Limb (tissue), 2 donors: ENCODE measurements at regions not wholly inside any gene's neighbourhood (a gene's known extent, or its start where the extent isn't known, plus 50 kb on each side); places are given as distances from the start of the nearest gene placed in this dataset.
"Not testable (repeated sequence)": the region's sequence is repeated elsewhere in the genome, so short reads cannot be mapped to it uniquely, and the experiment has no call there.

Experiments
- DNase-seq, 2 donors: peaks; one replicate each; pipeline ENCODE4 v3.0.0-alpha.2; 2016; ENCODE audit errors: extremely low spot score in 2 of 2

DNA sequence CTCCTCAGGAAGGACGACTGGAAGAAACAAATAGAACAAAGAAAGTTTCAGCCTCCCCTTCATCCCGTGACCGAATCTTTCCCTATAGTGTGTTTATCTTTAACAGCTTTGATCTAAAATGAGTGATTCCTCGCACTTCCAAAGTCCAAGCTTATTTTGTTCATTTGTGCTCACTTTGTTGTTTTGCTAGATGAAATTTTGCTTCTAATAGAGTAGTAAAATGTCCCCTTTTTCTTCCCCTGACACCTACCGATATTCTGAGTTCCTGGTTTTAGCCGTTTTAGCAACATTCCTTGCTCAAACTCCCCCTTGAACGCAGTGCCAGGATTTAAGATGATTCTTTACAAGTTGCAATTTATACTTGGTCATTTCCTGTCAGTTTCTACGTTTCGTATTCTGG is 204.2 kb downstream of the FGF9 start:
- DNase-seq: no peak

DNA sequence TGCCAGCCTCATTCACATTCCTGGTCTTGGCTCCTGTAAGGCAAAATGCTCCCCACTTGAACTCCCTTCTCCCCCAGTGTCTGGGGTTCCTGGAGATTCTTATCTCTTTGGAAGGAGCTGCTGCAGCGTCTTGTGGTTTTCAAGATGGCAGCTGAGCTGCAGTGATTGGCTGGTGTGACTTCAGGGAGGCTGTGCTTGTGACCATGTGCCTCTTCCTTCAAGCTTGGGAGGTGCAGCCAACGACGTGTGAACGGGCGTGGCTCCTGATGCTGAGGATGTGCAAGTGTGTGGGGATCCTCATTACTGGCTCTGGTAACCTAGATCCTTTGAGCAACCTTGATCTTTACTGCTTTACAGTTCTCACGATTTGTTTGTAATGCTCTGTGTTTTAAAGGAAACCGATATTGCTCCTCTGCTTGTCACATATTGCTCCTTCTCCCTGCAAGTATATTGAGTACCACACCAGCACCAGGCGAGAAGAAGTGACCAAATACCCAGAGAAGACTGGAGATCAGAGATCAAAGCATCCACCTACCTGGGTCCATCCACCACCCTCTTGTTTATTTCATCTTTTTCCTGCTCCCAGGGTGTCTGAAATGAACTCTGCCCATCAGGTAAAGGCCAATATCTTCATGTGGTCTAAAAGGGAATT is 208.5 kb downstream of the FGF9 start:
- no peak for DNase-seq

DNA sequence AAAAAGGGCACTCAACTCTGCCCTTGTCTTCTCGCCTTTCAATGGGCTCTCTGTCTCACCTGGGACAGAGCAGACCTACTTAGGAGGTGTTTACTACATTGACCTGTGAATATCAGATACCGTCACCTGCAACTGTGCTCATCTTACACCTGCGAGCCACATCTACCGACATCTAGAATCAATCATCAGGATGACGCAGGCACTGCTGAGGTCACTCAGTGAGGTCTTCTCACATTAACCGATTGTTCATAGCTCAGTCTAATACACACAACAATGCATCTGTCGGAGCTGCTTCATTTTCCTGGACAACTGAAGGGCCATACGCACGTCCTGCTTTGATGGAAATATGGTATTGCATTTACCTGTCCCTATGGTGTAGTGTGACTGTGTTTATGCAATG is 211.9 kb downstream of the FGF9 start:
- no peak for DNase-seq

DNA sequence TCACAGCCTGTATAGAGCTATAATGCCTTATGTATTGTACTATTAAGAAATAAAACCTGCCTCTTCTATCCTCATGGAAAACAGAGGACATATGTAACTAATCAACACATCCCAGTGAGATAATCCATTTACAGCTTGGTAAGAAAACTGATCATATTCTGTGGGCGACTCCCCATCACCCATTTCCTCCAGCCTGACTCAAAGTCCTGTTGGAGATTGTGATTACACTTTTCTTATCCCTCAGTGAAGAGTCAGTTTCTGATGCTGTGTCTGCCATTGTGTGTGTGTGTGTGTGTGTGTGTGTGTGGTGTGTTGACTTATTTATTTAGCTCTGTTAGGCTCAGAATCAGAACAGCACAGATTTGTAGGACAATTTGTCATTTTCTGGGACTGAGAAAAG is 212.8 kb downstream of the FGF9 start:
- no peak for DNase-seq

DNA sequence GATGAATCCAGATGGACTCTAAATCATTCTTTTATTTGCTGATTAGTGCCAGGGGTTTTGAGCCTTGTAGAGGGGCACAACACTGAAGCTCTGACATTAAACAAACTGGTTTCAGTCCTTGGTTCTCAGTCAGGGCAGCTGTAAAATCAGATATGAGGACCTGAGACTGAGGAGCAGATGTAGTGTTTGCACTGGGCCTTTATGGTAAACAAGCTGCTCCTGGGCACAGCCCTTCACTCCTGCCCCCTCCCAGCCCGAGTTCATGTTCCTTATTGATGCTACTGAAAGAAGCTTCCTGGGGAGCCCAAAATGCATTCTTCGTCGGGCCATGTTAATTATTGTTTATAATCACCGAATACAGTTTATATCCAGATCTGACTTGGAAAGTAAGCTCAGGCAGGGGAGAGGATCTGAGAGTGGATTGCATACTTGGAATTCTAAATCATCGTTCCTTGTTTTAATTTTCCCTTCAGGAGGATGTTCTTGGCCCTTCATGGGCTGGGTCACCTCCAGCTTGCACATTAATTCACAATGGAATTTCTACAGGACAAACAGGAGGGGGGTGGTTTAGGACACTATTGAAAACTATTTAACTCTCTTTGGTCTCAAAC is 213.5 kb downstream of the FGF9 start:
- no peak for DNase-seq

DNA sequence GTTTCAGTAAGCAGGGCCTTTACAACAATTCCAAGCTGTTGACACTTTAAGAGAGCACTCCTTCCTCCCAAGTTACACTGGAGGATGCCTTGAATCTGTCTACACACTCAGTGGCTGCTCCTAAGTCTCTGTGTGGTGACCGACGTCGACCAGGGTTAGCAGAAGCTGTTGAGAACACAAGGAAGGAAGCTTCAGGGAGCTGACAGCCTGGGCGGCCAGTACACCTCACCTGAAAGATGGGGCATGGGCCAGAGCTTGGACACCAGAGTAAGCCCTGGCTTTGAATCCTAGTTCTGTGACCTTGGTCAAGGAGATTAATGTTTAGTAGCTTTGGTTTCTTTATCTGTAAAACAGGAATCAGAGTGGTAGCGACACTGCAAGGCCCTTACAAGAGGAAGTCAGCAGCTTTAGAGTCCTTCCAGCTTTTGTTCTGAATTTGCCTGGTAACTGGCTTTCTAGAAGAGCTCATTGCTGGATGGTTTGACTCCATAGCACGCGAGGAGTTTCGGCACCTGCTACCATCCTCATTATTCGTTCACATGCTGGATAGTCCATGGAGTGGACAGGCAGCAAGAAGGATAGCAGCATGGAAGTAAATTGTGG is 214.2 kb downstream of the FGF9 start:
- no peak for DNase-seq

DNA sequence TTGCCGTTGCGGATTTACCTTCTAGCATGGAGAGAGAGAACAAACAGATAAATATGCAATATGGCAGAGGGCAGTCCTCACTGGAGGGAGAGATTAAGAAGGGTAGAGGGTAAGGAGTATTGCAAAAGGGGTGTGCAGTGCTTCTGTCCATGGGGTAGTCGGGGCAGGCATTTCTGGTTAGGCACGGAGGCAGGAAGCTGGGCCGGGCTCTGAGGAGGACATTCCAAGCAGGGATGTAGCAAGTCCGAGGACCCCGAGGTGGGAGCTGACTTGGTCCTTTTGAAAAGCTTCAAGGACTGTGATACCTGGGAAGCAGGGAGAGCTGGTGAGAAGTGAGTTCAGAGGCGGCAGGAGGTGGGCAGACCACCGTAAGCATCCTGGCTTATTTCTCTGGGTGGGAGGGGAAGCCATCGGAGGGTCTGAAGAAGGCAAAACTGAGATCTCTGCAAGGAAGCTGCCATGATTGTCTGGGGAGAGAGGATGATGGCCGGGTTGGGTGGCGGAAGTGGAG is 214.9 kb downstream of the FGF9 start:
- DNase-seq: no peak

DNA sequence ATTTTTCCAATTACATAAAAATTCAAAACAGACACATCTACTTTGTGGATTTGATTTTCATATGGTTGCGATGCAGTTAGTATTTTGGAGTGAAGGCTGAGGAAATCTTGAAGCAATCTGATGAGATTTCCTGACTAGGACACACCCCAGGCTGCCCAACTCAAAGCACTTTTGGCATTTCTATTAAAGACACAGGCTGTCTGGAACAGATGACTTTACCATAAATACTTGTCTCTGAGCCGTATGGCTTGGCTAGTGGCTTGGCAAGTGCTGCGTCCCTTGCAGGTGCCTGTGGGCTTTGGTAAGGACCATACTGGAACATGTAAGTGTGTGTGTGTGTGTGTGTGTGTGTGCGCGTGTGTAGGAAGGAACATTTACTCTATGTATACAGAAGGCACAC is 218.8 kb downstream of the FGF9 start:
- no peak for DNase-seq

DNA sequence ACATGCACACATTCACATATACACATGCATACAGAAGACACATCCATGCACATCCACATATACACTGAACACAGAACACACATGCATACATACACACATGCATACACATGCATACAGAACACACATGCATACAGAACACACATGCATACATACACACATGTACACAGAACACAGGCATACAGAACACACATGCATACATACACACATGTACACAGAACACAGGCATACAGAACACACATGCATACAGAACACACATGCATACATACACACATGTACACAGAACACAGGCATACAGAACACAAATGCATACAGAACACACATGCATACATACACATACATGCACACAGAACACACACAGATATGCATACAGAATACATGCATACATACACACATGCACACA is 219.3 kb downstream of the FGF9 start:
- not testable (repeated sequence) for DNase-seq

DNA sequence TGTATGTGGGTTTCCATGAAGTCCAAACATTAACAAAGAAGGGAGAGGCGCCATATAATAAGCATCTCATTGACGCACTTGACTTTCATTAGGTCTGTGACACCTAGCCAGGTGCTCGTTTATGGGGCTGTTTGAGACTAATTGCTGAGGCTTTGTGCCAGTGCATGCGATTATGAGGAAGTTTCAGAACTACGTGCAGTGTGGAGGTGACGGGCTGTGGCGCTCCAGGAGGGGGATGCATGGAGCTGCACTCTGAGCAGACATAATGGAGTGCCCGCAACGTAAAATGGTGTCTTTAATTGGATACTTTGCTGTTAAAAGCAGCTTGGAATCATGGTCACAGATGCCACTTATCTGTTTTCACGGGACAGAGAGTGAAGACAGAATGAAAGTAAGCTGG is 223.2 kb downstream of the FGF9 start:
- DNase-seq: no peak

DNA sequence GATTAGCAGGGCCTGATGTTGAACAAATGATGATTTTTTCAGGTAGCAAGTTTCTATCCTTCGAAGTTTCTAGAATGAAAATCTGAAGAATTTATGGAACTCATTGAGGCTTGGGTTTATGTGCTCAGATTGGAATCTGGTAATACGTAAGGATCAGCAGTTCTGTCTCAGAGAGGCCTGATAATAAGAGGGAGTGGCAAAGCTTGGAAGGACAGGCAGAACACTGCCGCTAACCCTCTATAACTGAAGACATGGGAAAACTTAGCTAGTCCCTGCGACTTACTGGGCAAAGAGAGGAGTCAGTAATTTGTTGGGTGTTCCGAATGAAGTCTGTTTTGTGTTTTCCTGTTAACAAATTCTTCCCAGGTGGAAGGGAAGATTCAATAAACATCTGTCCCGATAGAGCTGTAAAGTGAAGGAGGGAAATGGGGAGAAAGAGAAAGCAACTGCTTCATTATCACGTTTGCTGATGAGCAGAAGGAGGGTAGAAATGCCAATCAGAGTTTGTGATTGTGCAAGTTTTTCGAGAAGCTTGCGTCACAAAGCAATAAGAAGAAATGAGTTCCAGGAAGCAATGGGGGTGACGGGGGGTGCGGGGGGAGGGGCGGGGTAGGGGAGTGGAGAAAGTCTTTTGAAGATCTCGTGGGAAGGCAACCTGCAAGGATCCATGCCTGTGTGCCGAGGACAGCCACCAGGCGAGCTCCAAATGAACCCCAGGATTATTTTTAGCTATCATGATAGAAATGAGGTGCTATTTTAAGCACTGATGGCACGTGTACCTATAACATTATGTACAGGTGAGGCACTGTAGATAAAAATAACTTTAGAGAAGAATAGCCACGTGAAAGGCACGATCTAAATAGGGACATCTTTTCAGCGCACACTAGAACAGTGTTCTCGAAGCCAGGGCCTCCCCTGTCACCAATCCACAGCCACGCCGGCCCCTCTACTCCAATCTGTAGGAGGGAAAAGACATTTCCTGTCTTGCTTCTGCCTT is 224.1 kb downstream of the FGF9 start:
- no peak for DNase-seq

DNA sequence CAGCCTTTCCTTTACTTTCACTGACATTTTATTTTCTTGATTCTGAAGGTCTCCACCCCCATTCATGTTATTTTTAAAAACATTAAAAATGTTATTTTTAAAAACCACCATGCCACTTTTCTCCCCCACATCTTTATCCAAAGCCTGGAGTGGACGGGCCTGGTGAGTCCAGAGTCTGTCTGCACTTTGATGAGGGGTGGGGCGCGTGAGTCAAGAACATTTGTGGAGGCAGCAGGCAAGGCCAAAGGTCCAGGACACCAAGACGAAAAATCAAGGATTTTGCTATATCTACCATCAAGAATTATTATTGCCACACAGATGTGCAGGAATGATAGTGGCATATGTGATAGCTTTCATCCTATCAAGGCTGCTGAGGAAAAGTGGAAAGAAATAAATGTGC is 224.9 kb downstream of the FGF9 start:
- no peak for DNase-seq

DNA sequence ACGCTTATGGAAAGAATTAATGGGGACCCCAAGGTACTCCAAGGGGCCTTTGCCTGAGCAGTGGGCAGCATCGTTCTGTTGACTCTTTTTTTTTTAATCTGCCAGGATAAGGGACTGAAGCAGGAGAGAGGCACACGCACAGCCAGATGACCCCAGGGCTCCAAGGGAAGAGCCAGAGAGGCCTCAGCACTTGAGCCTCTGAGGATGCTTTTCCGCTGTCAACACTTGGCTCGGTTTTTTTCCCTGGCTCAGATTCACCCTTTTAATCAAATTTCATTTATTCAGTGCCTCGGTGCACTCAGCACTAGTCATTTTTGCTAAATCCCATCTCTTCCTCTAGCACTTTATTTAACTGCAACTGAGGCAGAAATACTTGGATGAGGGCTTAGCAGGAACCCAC is 226.3 kb downstream of the FGF9 start:
- DNase-seq: no peak

DNA sequence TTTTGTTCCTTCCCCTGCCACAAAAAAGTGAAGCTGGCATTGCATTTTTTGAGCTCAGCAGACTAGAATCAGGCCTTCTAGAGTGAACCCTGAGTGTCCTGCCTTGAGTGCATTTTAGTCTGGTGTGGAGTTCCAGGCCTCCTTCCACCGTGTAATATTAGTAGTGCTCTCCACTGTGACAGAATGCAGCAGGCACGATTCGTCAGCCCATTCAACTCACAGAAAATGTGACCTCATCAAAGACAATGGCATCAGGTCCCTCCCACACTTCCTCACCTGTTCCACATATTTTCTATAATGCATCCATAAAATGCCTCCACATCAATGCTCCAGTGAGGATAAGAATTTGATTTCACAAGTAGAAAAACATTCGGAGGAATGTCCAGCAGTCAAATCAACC is 227.6 kb downstream of the FGF9 start:
- DNase-seq: no peak

DNA sequence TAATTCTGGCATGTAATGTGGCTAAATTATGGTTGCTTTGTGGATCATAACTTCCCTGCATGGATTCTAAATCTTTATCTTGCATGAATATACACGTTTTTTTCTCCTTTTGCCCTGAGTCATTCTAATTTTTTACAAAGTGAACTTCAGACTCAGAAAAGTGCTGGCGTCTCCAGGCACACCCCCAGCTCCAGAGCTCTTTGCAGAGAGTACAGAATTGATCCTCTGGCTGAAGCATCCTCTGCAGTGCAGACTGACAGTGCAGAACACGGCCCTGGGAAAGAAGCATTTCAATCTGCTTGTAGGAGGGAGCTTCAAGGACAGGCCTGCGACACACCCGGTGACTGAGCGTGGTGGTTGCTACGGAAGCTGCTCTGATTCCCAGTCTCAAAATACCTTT is 228.1 kb downstream of the FGF9 start:
- no peak for DNase-seq

DNA sequence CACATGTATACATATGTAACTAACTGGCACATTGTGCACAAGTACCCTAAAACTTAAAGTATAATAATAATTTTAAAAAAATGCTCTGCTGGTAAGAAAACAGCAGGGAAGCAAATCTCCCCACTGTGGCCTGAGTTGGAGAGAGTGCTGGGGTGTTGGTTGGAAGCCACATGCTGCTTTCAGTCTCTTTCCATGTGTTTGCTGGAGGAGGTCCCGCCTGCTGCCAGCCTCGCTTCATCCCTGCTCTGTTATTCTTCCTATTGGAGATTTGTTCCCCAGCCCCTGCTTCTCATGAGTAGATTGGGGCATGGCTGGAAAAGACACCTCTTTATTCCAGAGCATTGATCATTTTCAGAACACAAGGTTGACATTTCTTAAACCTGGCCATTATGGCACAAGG is 230.5 kb downstream of the FGF9 start:
- DNase-seq: no peak

DNA sequence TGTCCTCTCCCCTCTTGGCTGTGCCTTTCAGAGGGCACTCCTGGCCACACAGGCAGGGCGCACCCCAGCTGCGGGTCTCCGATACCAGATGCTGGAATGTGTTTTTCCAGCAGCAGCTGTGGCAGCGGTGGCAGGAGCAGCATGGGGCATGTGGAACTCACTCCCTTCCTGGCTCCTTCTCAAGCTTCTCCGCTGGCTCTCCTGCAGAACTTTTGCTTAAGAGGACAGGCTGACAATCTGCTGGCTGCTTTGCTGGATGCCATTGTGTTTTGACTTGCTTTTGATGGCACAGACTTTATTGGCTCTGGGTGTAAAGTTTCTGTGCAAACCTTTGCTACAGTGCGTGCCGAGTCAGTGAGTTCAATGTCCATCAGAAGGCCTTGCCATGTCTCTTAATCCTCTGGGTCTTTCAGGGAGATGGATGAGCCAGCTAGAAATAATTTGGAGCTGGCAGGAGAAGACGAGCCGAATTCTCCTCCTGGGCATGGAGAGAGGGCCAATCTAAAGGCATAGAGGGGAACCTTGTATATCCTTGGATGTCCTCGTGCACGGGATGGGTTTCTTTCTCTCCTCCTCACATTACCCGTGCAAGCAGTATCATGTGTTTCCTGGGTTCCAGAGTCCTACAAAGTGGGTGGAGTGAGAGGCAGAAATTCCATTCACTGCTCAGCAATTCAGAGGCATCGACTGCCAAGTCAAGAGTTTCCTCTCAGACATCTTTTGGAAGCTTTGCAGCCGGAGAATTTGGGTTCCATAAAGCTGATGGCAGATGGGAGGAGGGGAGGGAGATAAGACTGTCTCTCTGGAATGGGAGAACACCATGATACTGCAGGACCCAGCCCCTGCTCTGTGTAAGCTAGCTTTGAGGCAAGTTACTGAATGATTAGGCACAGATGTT is 231.2 kb downstream of the FGF9 start:
- DNase-seq: no peak

DNA sequence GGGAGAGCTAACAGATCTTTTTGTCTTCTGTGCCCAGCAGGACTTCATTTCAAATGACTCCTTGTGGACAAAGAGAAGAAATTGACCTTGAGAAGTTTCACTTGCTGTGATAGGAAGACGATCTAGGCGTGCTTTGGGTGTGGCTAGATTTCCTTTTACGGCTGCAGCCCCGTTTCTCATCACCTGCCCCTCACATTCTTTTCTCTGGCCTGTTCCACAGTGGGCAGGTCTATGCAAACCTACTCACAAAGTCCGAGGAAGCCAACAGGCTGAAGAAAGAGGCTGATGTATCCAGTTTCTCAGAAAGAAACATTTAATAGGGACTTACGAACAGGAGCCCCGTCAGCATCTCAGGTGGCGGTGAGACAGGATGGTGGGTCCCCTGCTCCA is 231.8 kb downstream of the FGF9 start:
- DNase-seq: no peak

DNA sequence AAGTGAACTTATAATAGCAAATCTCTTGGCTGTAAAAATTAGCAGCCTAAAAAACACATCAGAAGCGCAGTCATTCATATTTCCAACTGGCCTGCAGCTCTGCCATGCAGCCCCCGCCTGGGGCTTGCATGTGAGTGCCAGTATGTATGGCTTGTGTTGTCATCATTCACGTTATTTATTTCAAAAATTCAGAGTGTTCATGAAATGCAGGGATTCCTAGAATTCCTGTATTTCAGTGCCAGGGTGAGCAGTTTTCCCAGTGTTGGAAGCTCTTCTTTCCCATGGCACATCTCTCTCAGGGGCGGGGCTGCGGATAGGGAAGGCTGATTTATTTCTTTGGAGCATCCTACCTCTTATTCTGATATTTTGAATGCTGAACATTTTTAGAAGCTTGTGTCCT is 234.6 kb downstream of the FGF9 start:
- DNase-seq: no peak

DNA sequence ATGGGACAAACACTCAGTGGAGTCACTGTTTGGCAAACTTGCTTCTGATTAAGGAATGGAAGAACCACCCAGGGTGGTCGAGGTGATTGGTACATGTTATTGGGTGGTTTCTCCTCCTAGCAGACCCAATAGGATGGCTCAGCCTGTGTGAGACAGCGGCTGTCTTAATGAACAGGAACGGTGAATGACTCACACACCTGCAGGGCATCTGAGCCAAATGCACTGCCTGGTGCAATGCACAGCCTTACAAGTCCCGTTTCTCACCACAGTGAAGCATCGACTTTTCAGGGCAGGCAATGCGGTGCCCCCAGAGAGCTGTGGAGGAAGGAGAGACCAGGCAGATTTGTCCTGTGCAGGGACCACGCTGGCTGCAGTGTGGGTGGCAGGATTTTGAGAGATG is 238.5 kb downstream of the FGF9 start:
- no peak for DNase-seq

DNA sequence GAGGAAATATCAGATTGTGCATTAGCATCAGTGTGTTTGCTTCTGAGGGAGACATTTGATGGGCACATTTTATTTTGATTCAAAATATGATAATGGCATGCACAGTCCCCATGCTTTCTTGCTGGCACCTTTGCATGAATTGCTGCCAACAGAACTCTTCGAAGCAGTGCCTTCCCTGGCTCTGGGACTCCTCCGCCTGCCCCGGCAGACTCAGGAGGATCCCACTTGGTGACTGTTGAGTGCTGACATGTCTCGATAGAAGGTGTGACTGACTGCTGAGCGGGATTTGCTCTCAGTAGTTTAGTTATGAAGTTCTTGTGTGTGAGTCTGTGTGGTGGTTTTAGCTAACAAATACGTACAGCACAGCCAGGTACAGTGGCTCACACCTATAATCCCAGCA is 239.7 kb downstream of the FGF9 start:
- DNase-seq: no peak
